PC-3 (cell line): ENCODE measurements at regions not wholly inside any gene's neighbourhood (a gene's known extent, or its start where the extent isn't known, plus 50 kb on each side); places are given as distances from the start of the nearest gene placed in this dataset.

Source experiments
- EZH2 ChIP-seq: fragments of 300-600 bp; sonication (generic); IDR thresholded peaks from one replicate; pipeline ENCODE4 v1.6.1; 2017; ENCODE audit warnings: antibody characterized with exemption, mild to moderate bottlenecking, low read length; ENCODE audit not compliant: unreplicated experiment
- EZH2phosphoT487 ChIP-seq: fragments of 300-600 bp; sonication (generic); IDR thresholded peaks from 2 replicates; pipeline ENCODE4 v1.6.1; 2018; ENCODE audit warnings: mild to moderate bottlenecking, antibody characterized with exemption, low read length, borderline replicate concordance
- TF ChIP-seq, protein P1 (sequence below): fragments of 300-600 bp; sonication (generic); conservative IDR thresholded peaks from 2 replicates; pipeline ENCODE4 v1.5.1; 2017; ENCODE audit warnings: antibody characterized with exemption, low read depth, mild to moderate bottlenecking, low read length

DNA sequence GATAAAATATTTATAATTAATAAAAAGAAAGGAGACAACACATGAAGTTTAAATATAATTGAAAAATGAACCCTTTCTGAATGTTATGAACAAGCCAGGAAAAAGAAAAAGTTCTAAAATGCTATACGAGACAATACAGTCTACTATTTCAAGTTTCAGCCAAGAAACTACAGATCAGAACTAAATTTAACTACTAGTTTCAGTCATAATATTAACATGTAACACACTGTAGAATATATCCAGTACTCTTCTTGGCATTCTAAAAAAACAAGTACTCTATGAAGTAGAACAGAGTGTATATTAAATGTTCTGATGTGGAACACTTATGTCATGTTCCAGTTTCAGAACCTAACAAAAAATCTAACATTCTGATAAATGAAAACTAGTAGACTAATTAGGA, 679.7 kb downstream of the FAT4 start:
- TF ChIP-seq EZH2 (no peak), EZH2phosphoT487 (no peak)
- TF ChIP-seq, protein P1, sequence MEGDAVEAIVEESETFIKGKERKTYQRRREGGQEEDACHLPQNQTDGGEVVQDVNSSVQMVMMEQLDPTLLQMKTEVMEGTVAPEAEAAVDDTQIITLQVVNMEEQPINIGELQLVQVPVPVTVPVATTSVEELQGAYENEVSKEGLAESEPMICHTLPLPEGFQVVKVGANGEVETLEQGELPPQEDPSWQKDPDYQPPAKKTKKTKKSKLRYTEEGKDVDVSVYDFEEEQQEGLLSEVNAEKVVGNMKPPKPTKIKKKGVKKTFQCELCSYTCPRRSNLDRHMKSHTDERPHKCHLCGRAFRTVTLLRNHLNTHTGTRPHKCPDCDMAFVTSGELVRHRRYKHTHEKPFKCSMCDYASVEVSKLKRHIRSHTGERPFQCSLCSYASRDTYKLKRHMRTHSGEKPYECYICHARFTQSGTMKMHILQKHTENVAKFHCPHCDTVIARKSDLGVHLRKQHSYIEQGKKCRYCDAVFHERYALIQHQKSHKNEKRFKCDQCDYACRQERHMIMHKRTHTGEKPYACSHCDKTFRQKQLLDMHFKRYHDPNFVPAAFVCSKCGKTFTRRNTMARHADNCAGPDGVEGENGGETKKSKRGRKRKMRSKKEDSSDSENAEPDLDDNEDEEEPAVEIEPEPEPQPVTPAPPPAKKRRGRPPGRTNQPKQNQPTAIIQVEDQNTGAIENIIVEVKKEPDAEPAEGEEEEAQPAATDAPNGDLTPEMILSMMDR = no peak
